HFFc6 (cell line): ENCODE measurements at regions not wholly inside any gene's neighbourhood (a gene's known extent, or its start where the extent isn't known, plus 50 kb on each side); places are given as distances from the start of the nearest gene placed in this dataset.

Experiments
- DNase-seq: peaks from one replicate; pipeline ENCODE4 v3.0.0-alpha.2; 2018
- H3K27ac Mint-ChIP-seq: 2 replicates; pipeline ENCODE4 v1.8.0; 2020; ENCODE audit warnings: mild to moderate bottlenecking, mixed read lengths
- H3K27me3 Mint-ChIP-seq: 2 replicates; pipeline ENCODE4 v1.8.0; 2021; ENCODE audit warnings: mild to moderate bottlenecking, moderate library complexity, mixed read lengths; ENCODE audit not compliant: insufficient read depth
- H3K36me3 Mint-ChIP-seq: 2 replicates; pipeline ENCODE4 v1.8.0; 2021; ENCODE audit warnings: low read depth, mixed read lengths
- H3K4me1 Mint-ChIP-seq: 2 replicates; pipeline ENCODE4 v1.8.0; 2020; ENCODE audit warnings: low read depth, mixed read lengths
- H3K4me3 Mint-ChIP-seq: 2 replicates; pipeline ENCODE4 v1.8.0; 2020; ENCODE audit warnings: mild to moderate bottlenecking, moderate library complexity, mixed read lengths
- H3K9me3 Mint-ChIP-seq: 2 replicates; pipeline ENCODE4 v1.8.0; 2020; ENCODE audit warnings: mild to moderate bottlenecking, mixed read lengths
- TF ChIP-seq, protein P1 (sequence below): fragments of 200-600 bp; sonication (generic); IDR thresholded peaks from 2 replicates; pipeline ENCODE4 v1.5.0; 2021; ENCODE audit warnings: antibody characterized with exemption, mild to moderate bottlenecking

GRCh38 chr10:35848412-35848811 lies 206.3 kb upstream of the FZD8 start:
- Mint-ChIP-seq H3K4me3 (no peak overlapping the region), H3K27me3 (peaks cover 4% of the 10 kb centered on the region), H3K9me3 (no peaks in the 10 kb centered on the region), H3K36me3 (no peaks in the 10 kb centered on the region), H3K4me1 (no peaks in the 10 kb centered on the region), H3K27ac (no peak overlapping the region)
- TF ChIP-seq, protein P1, sequence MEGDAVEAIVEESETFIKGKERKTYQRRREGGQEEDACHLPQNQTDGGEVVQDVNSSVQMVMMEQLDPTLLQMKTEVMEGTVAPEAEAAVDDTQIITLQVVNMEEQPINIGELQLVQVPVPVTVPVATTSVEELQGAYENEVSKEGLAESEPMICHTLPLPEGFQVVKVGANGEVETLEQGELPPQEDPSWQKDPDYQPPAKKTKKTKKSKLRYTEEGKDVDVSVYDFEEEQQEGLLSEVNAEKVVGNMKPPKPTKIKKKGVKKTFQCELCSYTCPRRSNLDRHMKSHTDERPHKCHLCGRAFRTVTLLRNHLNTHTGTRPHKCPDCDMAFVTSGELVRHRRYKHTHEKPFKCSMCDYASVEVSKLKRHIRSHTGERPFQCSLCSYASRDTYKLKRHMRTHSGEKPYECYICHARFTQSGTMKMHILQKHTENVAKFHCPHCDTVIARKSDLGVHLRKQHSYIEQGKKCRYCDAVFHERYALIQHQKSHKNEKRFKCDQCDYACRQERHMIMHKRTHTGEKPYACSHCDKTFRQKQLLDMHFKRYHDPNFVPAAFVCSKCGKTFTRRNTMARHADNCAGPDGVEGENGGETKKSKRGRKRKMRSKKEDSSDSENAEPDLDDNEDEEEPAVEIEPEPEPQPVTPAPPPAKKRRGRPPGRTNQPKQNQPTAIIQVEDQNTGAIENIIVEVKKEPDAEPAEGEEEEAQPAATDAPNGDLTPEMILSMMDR = no peak
- DNase-seq = no peak

- Mint-ChIP-seq H3K4me1 (no peaks in the 10 kb centered on the region), H3K36me3 (0 out of 2 replicates have a peak, but pooled peaks cover 4% of the 10 kb centered on the region), H3K9me3 (peaks cover 5% of the 10 kb centered on the region), H3K27ac (no peak overlapping the region), H3K27me3 (peaks cover 4% of the 10 kb centered on the region), H3K4me3 (no peak overlapping the region)
- TF ChIP-seq, protein P1 = no peak
- no peak for DNase-seq
These were observed 202.6 kb upstream of the FZD8 start for GRCh38 chr10:35844686-35845085.

DNA sequence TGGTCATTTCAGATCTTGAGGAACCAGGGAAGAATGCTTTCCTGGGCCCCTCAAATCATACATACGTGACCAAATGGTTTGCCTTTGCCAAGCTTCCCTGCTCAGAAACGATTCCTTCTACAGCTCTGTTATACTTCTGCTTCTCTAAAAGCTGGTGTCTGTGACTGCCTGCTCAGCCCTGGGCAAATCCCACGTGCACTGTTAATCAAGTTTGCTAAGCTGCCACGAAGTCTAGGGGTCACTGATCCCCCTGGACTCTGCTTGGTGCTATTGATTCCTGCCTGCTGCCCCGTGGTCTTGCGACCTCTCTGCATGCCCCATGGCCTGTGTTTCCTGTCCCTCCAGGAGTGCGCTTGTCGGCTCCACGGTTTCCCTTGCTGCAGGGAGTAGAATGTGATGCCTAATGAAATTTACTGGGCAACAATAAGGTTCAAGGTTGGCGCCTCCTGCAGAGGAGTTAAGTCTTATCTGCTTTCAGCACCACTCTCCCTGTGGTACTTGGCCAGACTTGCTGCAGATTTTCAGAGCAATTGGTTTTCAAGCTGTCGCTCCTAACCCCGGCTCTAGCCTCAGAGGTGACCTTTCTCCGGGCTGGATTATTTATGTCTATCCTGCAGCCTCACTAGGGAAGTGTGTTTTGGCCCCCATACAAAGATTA lies 201.6 kb upstream of the FZD8 start:
- DNase-seq = no peak
- TF ChIP-seq, protein P1 = no peak
- no peaks in the 10 kb centered on the region; the same call in 1 of the 2 replicates for H3K27me3 Mint-ChIP-seq
- H3K36me3 Mint-ChIP-seq = 0 out of 2 replicates have a peak, but pooled peaks cover 4% of the 10 kb centered on the region
- peaks cover 5% of the 10 kb centered on the region for H3K9me3 Mint-ChIP-seq
- H3K27ac Mint-ChIP-seq = no peak overlapping the region
- H3K4me1 Mint-ChIP-seq = no peaks in the 10 kb centered on the region
- no peak overlapping the region for H3K4me3 Mint-ChIP-seq

DNA sequence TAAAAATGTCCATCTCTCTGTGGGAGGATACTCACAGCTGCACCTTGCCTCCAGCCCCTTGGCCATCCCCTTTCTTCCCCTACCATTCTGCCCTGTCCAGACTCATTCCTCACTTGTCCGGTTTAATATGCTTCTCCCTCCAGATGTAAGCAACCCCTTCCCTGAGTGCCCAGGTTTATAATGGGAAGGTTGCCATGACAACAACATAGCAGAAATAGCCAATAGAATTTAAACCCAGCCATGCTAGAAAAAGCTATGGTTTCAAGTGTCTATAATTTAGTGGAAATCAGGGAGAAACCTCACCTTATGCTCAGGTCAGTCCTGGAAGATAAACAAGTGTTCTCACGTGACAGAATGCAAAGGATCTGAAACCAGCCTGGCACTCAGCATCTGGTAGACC lies 196.0 kb upstream of the FZD8 start:
- DNase-seq = no peak
- H3K9me3 Mint-ChIP-seq = peaks cover 5% of the 10 kb centered on the region
- H3K4me1 Mint-ChIP-seq = no peaks in the 10 kb centered on the region
- TF ChIP-seq, protein P1 = no peak
- H3K27me3 Mint-ChIP-seq = peaks cover 5% of the 10 kb centered on the region; the same call in 1 of the 2 replicates
- H3K36me3 Mint-ChIP-seq = 0 out of 2 replicates have a peak, but pooled peaks cover 4% of the 10 kb centered on the region
- no peak overlapping the region for H3K4me3 Mint-ChIP-seq
- H3K27ac Mint-ChIP-seq = no peak overlapping the region

DNA sequence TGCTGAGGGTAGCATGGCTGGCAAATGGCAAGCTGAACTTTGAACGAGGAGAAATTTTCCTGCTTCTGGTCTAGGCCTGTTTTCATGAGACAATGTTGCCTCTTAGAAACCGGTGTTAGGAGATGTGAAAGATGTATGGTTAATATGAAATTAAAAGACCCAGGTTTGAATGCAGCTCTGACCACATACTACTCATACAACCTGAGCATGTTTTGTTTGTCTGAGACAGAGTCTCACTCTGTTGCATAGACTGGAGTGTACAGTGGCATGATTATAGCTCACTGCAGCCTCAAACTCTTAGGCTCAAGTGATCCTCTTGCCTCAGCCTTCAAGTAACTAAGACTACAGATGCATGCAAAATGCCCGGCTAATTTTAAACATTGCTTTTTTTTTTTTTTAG lies 193.4 kb upstream of the FZD8 start:
- Mint-ChIP-seq H3K27me3 (peaks cover 7% of the 10 kb centered on the region), H3K36me3 (no peaks in the 10 kb centered on the region), H3K27ac (no peak overlapping the region), H3K4me3 (no peak overlapping the region), H3K9me3 (no peaks in the 10 kb centered on the region; the same call in 1 of the 2 replicates), H3K4me1 (no peaks in the 10 kb centered on the region)
- no peak for DNase-seq
- TF ChIP-seq, protein P1 = no peak
